ENCODE measurements at regions not wholly inside any gene's neighbourhood (a gene's known extent, or its start where the extent isn't known, plus 50 kb on each side); places are given as distances from the start of the nearest gene placed in this dataset.

- no peak overlapping the region for H3K27ac ChIP-seq
- H3K27me3 ChIP-seq: no peaks in the 10 kb centered on the region
- H3K9me3 ChIP-seq: no peaks in the 10 kb centered on the region
- no peaks in the 10 kb centered on the region for H3K4me1 ChIP-seq
- 81 to 87% methylated on average over 9 to 14 of the region's 14 CpGs for WGBS, 2 donors
- H3K36me3 ChIP-seq: no peaks in the 10 kb centered on the region
- no peak overlapping the region for H3K4me3 ChIP-seq
- TF ChIP-seq EP300 (IDR thresholded peaks at IDR 0.05) (no peak), CTCF (IDR thresholded peaks at IDR 0.05) (no peak), POLR2A (IDR thresholded peaks at IDR 0.05) (no peak), POLR2AphosphoS5 (IDR thresholded peaks at IDR 0.05) (no peak)
- DNase-seq (peak in 1 of 2 donors; percentile 6), ATAC-seq (ENCODE audit: low FRiP score in 2 of 2) (no peak)
These were observed 171.0 kb upstream of the SHH start for GRCh38 chr7:155983176-155983815.

- Histone ChIP-seq H3K27ac (no peak overlapping the region), H3K9me3 (no peaks in the 10 kb centered on the region), H3K4me3 (no peak overlapping the region), H3K27me3 (no peaks in the 10 kb centered on the region), H3K36me3 (no peaks in the 10 kb centered on the region), H3K4me1 (no peaks in the 10 kb centered on the region)
- ATAC-seq (ENCODE audit: low FRiP score in 2 of 2) (no peak), DNase-seq (no peak)
- 71 to 84% methylated on average over 2 of the region's 2 CpGs for WGBS, 2 donors
- no peak for TF ChIP-seq CTCF (IDR thresholded peaks at IDR 0.05)
- no peak for TF ChIP-seq EP300 (IDR thresholded peaks at IDR 0.05)
- no peak for TF ChIP-seq POLR2AphosphoS5 (IDR thresholded peaks at IDR 0.05)
- TF ChIP-seq POLR2A (IDR thresholded peaks at IDR 0.05): no peak
These were observed 169.4 kb upstream of the SHH start for GRCh38 chr7:155981703-155982102.

GRCh38 chr7:155980841-155981240 lies 168.6 kb upstream of the SHH start:
- WGBS, 2 donors: 85 to 87% methylated on average over 10 of the region's 10 CpGs
- Histone ChIP-seq H3K27ac (no peak overlapping the region), H3K4me3 (no peak overlapping the region), H3K36me3 (no peaks in the 10 kb centered on the region), H3K27me3 (no peaks in the 10 kb centered on the region), H3K4me1 (no peaks in the 10 kb centered on the region), H3K9me3 (no peaks in the 10 kb centered on the region)
- no peak for ATAC-seq (ENCODE audit: low FRiP score in 2 of 2)
- TF ChIP-seq POLR2AphosphoS5 (IDR thresholded peaks at IDR 0.05) (no peak), POLR2A (IDR thresholded peaks at IDR 0.05) (no peak), EP300 (IDR thresholded peaks at IDR 0.05) (no peak), CTCF (IDR thresholded peaks at IDR 0.05) (no peak)
- peak in 1 of 2 donors; percentile 14 for DNase-seq

GRCh38 chr7:155979994-155980393 lies 167.7 kb upstream of the SHH start:
- no peaks in the 10 kb centered on the region for H3K4me1 ChIP-seq
- no peaks in the 10 kb centered on the region for H3K9me3 ChIP-seq
- 80 to 81% methylated on average over 12 of the region's 12 CpGs for WGBS, 2 donors
- ATAC-seq (ENCODE audit: low FRiP score in 2 of 2) (no peak), DNase-seq (peak in 1 of 2 donors; percentile 10)
- no peaks in the 10 kb centered on the region for H3K27me3 ChIP-seq
- H3K4me3 ChIP-seq: no peak overlapping the region
- TF ChIP-seq POLR2AphosphoS5 (IDR thresholded peaks at IDR 0.05): no peak
- no peak for TF ChIP-seq CTCF (IDR thresholded peaks at IDR 0.05)
- no peak for TF ChIP-seq POLR2A (IDR thresholded peaks at IDR 0.05)
- TF ChIP-seq EP300 (IDR thresholded peaks at IDR 0.05): no peak
- H3K27ac ChIP-seq: no peak overlapping the region
- no peaks in the 10 kb centered on the region for H3K36me3 ChIP-seq

GRCh38 chr7:155979566-155979965 lies 167.3 kb upstream of the SHH start:
- ATAC-seq (ENCODE audit: low FRiP score in 2 of 2) (no peak), DNase-seq (peak in 1 of 2 donors; percentile 6)
- Histone ChIP-seq H3K4me3 (no peak overlapping the region), H3K4me1 (no peaks in the 10 kb centered on the region), H3K36me3 (no peaks in the 10 kb centered on the region), H3K27ac (no peak overlapping the region), H3K27me3 (no peaks in the 10 kb centered on the region), H3K9me3 (no peaks in the 10 kb centered on the region)
- WGBS, 2 donors: 70 to 71% methylated on average over 4 of the region's 4 CpGs
- TF ChIP-seq POLR2A (IDR thresholded peaks at IDR 0.05) (no peak), EP300 (IDR thresholded peaks at IDR 0.05) (no peak), CTCF (IDR thresholded peaks at IDR 0.05) (no peak), POLR2AphosphoS5 (IDR thresholded peaks at IDR 0.05) (no peak)

Data from upper lobe of left lung (tissue), 6 donors.